Nephron progenitor cell (in vitro differentiated cells): ENCODE measurements at regions not wholly inside any gene's neighbourhood (a gene's known extent, or its start where the extent isn't known, plus 50 kb on each side); places are given as distances from the start of the nearest gene placed in this dataset.
A peak's percentile ranks its signal among the peaks of the same experiment; 100 is the strongest.

Source experiments
- DNase-seq: peaks from one replicate; pipeline ENCODE4 v3.0.0; 2021
- H3K27ac Mint-ChIP-seq: 2 replicates; pipeline ENCODE4 v1.8.0; 2021; ENCODE audit warnings: mild to moderate bottlenecking, moderate library complexity, mixed read lengths
- H3K27me3 Mint-ChIP-seq: 2 replicates; pipeline ENCODE4 v1.8.0; 2021; ENCODE audit warnings: mild to moderate bottlenecking, low read depth, mixed read lengths; ENCODE audit not compliant: poor library complexity
- H3K36me3 Mint-ChIP-seq: 2 replicates; pipeline ENCODE4 v1.8.0; 2021; ENCODE audit warnings: low read depth, mixed read lengths
- H3K4me1 Mint-ChIP-seq: 2 replicates; pipeline ENCODE4 v1.8.0; 2021; ENCODE audit warnings: mixed read lengths
- H3K4me3 Mint-ChIP-seq: 2 replicates; pipeline ENCODE4 v1.8.0; 2021; ENCODE audit warnings: mild to moderate bottlenecking, moderate library complexity, mixed read lengths
- H3K9me3 Mint-ChIP-seq: 2 replicates; pipeline ENCODE4 v1.8.0; 2021; ENCODE audit warnings: mild to moderate bottlenecking, moderate library complexity, mixed read lengths
- CTCF ChIP-seq: fragments of 200-600 bp; sonication (generic); IDR thresholded peaks from 2 replicates; pipeline ENCODE4 v1.5.0; 2021; ENCODE audit warnings: antibody characterized with exemption

GRCh38 chr2:147686365-147686764 is 158.5 kb upstream of the ACVR2A start:
- no peak overlapping the region for H3K27ac Mint-ChIP-seq
- no peak overlapping the region for H3K4me3 Mint-ChIP-seq
- no peaks in the 10 kb centered on the region for H3K4me1 Mint-ChIP-seq
- no peaks in the 10 kb centered on the region for H3K27me3 Mint-ChIP-seq
- peaks cover 17% of the 10 kb centered on the region for H3K9me3 Mint-ChIP-seq
- TF ChIP-seq CTCF: no peak
- DNase-seq: no peak
- no peaks in the 10 kb centered on the region for H3K36me3 Mint-ChIP-seq

DNA sequence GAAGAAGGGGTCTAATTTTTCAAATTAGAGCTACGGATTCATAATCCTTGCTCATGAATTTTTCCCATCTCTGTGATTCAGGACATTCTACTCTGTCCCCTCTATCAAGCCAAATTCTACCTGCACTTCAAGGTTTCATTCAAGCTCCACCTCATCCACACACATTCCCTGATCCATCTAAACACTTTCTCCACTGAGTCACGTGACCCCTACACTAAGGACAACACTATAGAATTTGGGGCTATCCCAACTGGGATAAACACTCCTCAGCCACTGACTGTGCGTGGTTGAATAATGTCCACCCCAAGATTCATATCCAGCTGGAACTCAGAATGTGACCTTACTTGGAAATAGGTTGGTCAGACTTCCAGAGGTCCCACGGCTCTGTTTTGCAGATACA is 159.9 kb upstream of the ACVR2A start:
- peaks cover 17% of the 10 kb centered on the region for H3K9me3 Mint-ChIP-seq
- H3K27me3 Mint-ChIP-seq: no peaks in the 10 kb centered on the region
- TF ChIP-seq CTCF: no peak
- no peak overlapping the region for H3K27ac Mint-ChIP-seq
- no peak for DNase-seq
- no peaks in the 10 kb centered on the region for H3K36me3 Mint-ChIP-seq
- peaks cover 5% of the 10 kb centered on the region for H3K4me1 Mint-ChIP-seq
- no peak overlapping the region for H3K4me3 Mint-ChIP-seq

GRCh38 chr2:147683380-147683779 is 161.4 kb upstream of the ACVR2A start:
- no peak for TF ChIP-seq CTCF
- DNase-seq: no peak
- Mint-ChIP-seq H3K27ac (peak overlapping the region; percentile 32), H3K9me3 (peaks cover 17% of the 10 kb centered on the region), H3K27me3 (no peaks in the 10 kb centered on the region), H3K4me1 (peaks cover 5% of the 10 kb centered on the region), H3K4me3 (no peak overlapping the region), H3K36me3 (no peaks in the 10 kb centered on the region)

- no peak overlapping the region for H3K4me3 Mint-ChIP-seq
- H3K27me3 Mint-ChIP-seq: no peaks in the 10 kb centered on the region
- no peaks in the 10 kb centered on the region for H3K36me3 Mint-ChIP-seq
- no peak for DNase-seq
- H3K27ac Mint-ChIP-seq: no peak overlapping the region
- no peak for TF ChIP-seq CTCF
- H3K4me1 Mint-ChIP-seq: peaks cover 5% of the 10 kb centered on the region
- peaks cover 8% of the 10 kb centered on the region for H3K9me3 Mint-ChIP-seq
Observed at GRCh38 chr2:147681093-147681492, 163.7 kb upstream of the ACVR2A start.

DNA sequence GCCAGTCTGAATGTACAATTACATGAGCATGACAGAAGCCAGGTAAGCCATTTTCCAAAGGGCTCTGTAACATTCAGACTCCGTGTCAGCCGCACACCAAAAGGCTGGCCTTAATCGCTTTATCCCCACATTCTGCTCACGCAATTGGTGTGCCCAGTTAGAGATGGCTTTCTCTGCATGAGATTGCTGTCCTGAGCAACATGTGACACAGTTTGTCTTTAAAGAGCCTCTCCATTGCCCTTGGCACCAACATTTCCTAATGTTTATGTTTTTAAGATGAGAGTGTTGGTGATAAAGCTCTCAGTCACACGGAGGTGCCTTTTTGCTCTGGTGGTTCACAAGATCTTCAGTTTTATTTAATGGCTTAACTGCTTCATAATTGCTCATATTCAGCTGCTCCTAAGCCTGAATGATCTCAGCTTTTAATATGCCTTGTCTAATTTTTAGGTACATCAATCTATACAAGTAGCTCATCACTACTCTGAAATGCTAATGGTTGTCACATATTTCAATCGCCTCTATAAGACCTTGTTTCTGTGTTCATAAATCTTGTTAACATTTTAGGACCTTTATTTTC is 164.8 kb upstream of the ACVR2A start:
- Mint-ChIP-seq H3K4me1 (peaks cover 5% of the 10 kb centered on the region), H3K9me3 (peaks cover 1% of the 10 kb centered on the region), H3K4me3 (no peak overlapping the region), H3K27me3 (no peaks in the 10 kb centered on the region), H3K36me3 (no peaks in the 10 kb centered on the region), H3K27ac (no peak overlapping the region)
- DNase-seq: no peak
- TF ChIP-seq CTCF: no peak

DNA sequence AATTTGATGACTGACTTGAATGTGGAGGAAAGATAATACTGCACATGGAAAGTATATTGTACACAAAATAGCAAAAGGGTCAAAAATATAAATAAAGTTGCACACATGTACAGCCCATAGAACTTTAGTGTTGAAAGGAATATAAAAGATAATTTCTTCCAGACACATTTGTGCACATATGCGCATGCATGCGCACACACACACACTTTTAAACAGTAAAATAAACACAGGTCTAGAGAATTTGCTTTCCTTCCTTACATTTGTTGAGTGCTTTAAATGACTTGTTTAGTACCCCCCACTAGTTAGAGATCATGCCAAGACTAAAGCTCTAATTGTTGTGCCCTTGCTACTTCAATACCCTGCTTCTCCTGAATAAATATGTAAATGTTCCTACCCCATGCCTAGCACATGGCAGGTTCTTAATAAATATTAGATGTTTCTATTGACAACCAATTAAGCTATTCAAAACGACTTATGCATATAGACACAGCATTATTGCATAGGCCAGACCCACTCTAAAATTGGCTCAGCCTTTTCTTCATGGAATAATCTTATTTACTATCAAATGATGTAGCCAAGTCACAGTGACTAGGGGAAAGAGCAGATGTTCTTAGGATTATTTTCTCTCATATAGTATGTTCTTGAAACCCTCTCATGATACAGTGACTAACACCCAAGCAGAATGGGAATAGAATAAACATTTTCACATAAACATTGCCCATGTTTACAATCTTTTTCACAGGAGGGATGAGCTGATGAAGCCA is 165.5 kb upstream of the ACVR2A start:
- Mint-ChIP-seq H3K4me3 (no peak overlapping the region), H3K4me1 (peaks cover 5% of the 10 kb centered on the region), H3K27ac (no peak overlapping the region), H3K9me3 (no peaks in the 10 kb centered on the region), H3K27me3 (no peaks in the 10 kb centered on the region), H3K36me3 (no peaks in the 10 kb centered on the region)
- DNase-seq: no peak
- no peak for TF ChIP-seq CTCF
